ENCODE measurements at regions not wholly inside any gene's neighbourhood (a gene's known extent, or its start where the extent isn't known, plus 50 kb on each side); places are given as distances from the start of the nearest gene placed in this dataset.

DNA sequence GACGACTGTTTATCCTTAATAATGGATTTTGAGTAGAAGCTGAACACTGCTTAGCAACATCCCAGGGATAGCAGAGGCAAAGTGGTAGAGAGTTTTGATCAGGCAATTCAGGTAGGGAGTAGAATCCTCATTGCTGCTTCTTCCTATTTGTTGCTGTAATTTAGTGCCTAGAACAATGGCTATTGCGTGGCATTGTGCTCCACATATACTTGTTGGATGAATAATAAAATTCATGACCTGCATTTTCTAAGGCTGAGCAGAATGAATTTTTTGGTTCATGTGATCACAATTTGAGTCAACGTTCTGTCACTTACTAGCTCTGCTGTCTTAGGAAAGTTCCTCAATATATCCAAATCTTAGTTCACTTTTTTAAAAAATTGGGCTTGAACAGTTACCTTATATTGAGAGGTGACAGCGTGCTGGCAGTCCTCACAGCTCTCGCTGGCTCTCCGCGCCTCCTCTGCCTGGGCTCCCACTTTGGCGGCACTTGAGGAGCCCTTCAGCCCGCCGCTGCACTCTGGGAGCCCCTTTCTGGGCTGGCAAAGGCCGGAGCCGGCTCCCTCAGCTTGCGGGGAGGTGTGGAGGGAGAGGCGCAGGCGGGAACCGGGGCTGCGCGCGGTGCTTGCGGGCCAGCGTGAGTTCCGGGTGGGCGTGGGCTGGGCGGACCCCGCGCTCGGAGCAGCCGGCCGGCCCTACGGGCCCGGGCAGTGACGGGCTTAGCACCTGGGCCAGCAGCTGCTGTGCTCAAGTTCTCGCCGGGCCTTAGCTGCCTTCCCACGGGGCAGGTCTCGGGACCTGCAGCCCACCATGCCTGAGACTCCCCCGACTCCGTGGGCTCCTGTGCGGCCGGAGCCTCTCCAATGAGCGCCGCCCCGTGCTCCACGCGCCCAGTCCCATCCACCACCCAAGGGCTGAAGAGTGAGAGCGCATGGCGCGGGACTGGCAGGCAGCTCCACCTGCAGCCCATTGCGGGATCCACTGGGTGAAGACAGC lies 350.6 kb downstream of the ETS1 start:
- TF ChIP-seq EZH2phosphoT487 (IDR thresholded peaks at IDR 0.05; ENCODE audit: low read depth), result no peak
- TF ChIP-seq CTCF (IDR thresholded peaks at IDR 0.05; ENCODE audit: low read depth, low read length), result no peak
- no peak overlapping the region for H2AFZ ChIP-seq (ENCODE audit: low read depth, low read length)

DNA sequence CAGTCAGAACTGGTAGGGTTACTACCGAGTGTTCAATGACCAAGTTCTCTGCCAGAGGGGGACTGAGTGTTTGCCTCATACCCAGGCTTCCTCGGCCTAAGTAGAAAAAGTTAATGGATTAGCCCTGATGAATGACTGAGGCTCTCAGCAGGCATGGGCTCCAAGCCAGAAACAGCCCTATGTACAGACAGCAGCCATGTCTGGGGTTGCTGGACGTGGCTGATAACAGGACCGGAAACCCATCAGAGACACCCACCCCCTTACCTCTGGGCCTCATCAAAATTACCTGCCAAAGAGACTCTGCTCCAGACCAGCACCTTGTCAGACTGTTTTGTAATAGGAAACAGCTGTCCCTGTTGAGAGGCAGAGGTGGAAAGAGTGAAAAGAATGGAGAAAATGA lies 351.4 kb downstream of the ETS1 start:
- Histone ChIP-seq H3K4me2 (ENCODE audit: low read length) (no peak overlapping the region), H3K4me1 (ENCODE audit: low read length) (peaks cover 24% of the 10 kb centered on the region), H3K9ac (ENCODE audit: low read length) (no peak overlapping the region), H3K4me3 (ENCODE audit: low read length) (no peak overlapping the region), H3K36me3 (replicated peaks; ENCODE audit: low read depth, low read length) (no peaks in the 10 kb centered on the region), H3K27ac (ENCODE audit: low read length) (no peak overlapping the region), H3K27me3 (ENCODE audit: low read depth, low read length) (no peaks in the 10 kb centered on the region), H4K20me1 (ENCODE audit: insufficient read depth, low read length) (no peaks in the 10 kb centered on the region), H3K79me2 (ENCODE audit: low read length) (no peaks in the 10 kb centered on the region), H2AFZ (ENCODE audit: low read depth, low read length) (no peak overlapping the region), H3K9me3 (ENCODE audit: insufficient read depth, low read length) (no peaks in the 10 kb centered on the region)
- no peak for TF ChIP-seq EZH2phosphoT487 (IDR thresholded peaks at IDR 0.05; ENCODE audit: low read depth)
- no peak for TF ChIP-seq CTCF (IDR thresholded peaks at IDR 0.05; ENCODE audit: low read depth, low read length)

More for the DNA sequence above, 350.6 kb downstream of the ETS1 start:
- no peak overlapping the region for H3K27ac ChIP-seq (ENCODE audit: low read length)
- H3K4me2 ChIP-seq (ENCODE audit: low read length), result 0 out of 2 replicates have a peak overlapping the region, but pooled peaks have one; percentile 16
- H4K20me1 ChIP-seq (ENCODE audit: insufficient read depth, low read length), result no peaks in the 10 kb centered on the region
- no peak overlapping the region for H3K4me3 ChIP-seq (ENCODE audit: low read length)
- H3K4me1 ChIP-seq (ENCODE audit: low read length), result peaks cover 24% of the 10 kb centered on the region
- no peak overlapping the region for H3K9ac ChIP-seq (ENCODE audit: low read length)
- H3K79me2 ChIP-seq (ENCODE audit: low read length), result no peaks in the 10 kb centered on the region
- H3K36me3 ChIP-seq (replicated peaks; ENCODE audit: low read depth, low read length), result no peaks in the 10 kb centered on the region
- no peaks in the 10 kb centered on the region for H3K27me3 ChIP-seq (ENCODE audit: low read depth, low read length)
- H3K9me3 ChIP-seq (ENCODE audit: insufficient read depth, low read length), result no peaks in the 10 kb centered on the region

GRCh38 chr11:128235426-128235825 lies 351.9 kb downstream of the ETS1 start:
- no peak overlapping the region for H2AFZ ChIP-seq (ENCODE audit: low read depth, low read length)
- no peak overlapping the region for H3K27ac ChIP-seq (ENCODE audit: low read length)
- H3K4me1 ChIP-seq (ENCODE audit: low read length), result peaks cover 24% of the 10 kb centered on the region
- no peaks in the 10 kb centered on the region for H3K79me2 ChIP-seq (ENCODE audit: low read length)
- TF ChIP-seq CTCF (IDR thresholded peaks at IDR 0.05; ENCODE audit: low read depth, low read length) (no peak), EZH2phosphoT487 (IDR thresholded peaks at IDR 0.05; ENCODE audit: low read depth) (no peak)
- no peak overlapping the region for H3K4me3 ChIP-seq (ENCODE audit: low read length)
- H3K27me3 ChIP-seq (ENCODE audit: low read depth, low read length), result no peaks in the 10 kb centered on the region
- no peak overlapping the region for H3K4me2 ChIP-seq (ENCODE audit: low read length)
- H3K9ac ChIP-seq (ENCODE audit: low read length), result no peak overlapping the region
- no peaks in the 10 kb centered on the region for H3K36me3 ChIP-seq (replicated peaks; ENCODE audit: low read depth, low read length)
- H3K9me3 ChIP-seq (ENCODE audit: insufficient read depth, low read length), result no peaks in the 10 kb centered on the region
- no peaks in the 10 kb centered on the region for H4K20me1 ChIP-seq (ENCODE audit: insufficient read depth, low read length)

DNA sequence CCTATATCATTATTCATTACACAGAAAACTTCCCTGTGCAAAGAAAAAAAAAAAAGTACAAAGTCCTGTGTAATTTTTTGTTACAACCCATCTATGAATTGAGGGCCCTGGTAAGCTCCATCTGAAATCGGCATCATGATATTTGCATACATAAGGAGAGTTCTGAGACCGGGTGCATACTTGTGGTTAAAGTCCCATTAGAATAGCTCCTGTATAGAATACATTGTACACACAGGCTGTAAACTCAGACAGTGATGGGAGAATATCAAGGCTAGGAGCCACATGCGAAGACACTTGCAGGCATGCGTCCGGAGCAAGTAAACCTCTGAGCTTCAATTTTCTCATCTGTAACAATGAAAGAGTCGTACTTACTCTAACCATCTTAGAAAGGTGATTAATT lies 353.2 kb downstream of the ETS1 start:
- Histone ChIP-seq H3K4me1 (ENCODE audit: low read length) (peaks cover 18% of the 10 kb centered on the region), H3K4me3 (ENCODE audit: low read length) (no peak overlapping the region), H3K79me2 (ENCODE audit: low read length) (no peaks in the 10 kb centered on the region), H3K27me3 (ENCODE audit: low read depth, low read length) (no peaks in the 10 kb centered on the region), H3K27ac (ENCODE audit: low read length) (no peak overlapping the region), H3K36me3 (replicated peaks; ENCODE audit: low read depth, low read length) (no peaks in the 10 kb centered on the region), H3K9ac (ENCODE audit: low read length) (no peak overlapping the region), H2AFZ (ENCODE audit: low read depth, low read length) (no peak overlapping the region), H3K9me3 (ENCODE audit: insufficient read depth, low read length) (no peaks in the 10 kb centered on the region), H4K20me1 (ENCODE audit: insufficient read depth, low read length) (no peaks in the 10 kb centered on the region), H3K4me2 (ENCODE audit: low read length) (no peak overlapping the region)
- TF ChIP-seq EZH2phosphoT487 (IDR thresholded peaks at IDR 0.05; ENCODE audit: low read depth), result no peak
- no peak for TF ChIP-seq CTCF (IDR thresholded peaks at IDR 0.05; ENCODE audit: low read depth, low read length)

Measured in OCI-LY3 (cell line).